ENCODE measurements at regions not wholly inside any gene's neighbourhood (a gene's known extent, or its start where the extent isn't known, plus 50 kb on each side); places are given as distances from the start of the nearest gene placed in this dataset.

DNA sequence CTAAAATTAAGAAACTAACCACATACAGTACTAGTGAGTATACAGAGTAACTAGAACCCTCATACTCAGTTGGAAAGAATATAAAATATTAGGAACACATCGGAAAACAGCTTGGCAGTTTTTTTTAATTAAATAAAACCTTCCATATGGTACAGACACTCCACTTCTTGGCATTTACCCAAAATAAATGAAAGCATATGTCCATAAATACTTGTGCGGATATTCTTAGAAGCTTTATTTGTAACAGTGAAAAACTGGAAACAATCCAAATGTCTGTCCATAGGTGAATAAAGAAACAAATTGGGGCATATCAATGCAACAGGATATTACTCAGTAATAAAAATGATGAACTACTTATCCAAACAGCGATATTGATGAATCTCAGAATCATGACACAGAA, 410.0 kb downstream of the HTR7 start:
- TF ChIP-seq, protein P1, sequence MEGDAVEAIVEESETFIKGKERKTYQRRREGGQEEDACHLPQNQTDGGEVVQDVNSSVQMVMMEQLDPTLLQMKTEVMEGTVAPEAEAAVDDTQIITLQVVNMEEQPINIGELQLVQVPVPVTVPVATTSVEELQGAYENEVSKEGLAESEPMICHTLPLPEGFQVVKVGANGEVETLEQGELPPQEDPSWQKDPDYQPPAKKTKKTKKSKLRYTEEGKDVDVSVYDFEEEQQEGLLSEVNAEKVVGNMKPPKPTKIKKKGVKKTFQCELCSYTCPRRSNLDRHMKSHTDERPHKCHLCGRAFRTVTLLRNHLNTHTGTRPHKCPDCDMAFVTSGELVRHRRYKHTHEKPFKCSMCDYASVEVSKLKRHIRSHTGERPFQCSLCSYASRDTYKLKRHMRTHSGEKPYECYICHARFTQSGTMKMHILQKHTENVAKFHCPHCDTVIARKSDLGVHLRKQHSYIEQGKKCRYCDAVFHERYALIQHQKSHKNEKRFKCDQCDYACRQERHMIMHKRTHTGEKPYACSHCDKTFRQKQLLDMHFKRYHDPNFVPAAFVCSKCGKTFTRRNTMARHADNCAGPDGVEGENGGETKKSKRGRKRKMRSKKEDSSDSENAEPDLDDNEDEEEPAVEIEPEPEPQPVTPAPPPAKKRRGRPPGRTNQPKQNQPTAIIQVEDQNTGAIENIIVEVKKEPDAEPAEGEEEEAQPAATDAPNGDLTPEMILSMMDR (IDR thresholded peaks at IDR 0.05), result no peak
- TF ChIP-seq POLR2A (IDR thresholded peaks at IDR 0.05), result no peak
